Vagina (tissue), 2 donors: ENCODE measurements at regions not wholly inside any gene's neighbourhood (a gene's known extent, or its start where the extent isn't known, plus 50 kb on each side); places are given as distances from the start of the nearest gene placed in this dataset.

ENCODE experiments used
- POLR2A ChIP-seq, 2 donors: fragments of 450-650 bp; IDR thresholded peaks; one replicate each; pipeline ENCODE4 v1.6.1; 2017; ENCODE audit warnings: antibody characterized with exemption in 2 of 2, mild to moderate bottlenecking in 2 of 2, moderate library complexity in 2 of 2
- POLR2AphosphoS5 ChIP-seq, 2 donors: sonication (generic); formaldehyde crosslinking; IDR thresholded peaks; one replicate each; pipeline ENCODE4 v1.9.0; 2017; ENCODE audit warnings: antibody characterized with exemption in 2 of 2, mild to moderate bottlenecking in 2 of 2, low read depth in 1 of 2; ENCODE audit not compliant: insufficient read depth in 1 of 2
- TF ChIP-seq, protein P1 (sequence below), 3 experiments: fragments of 450-650 bp in 2 of 3; fragments of 200-600 bp in 1 of 3; sonication (generic) in 1 of 3; IDR thresholded peaks; one replicate each; pipeline ENCODE4 v1.5.1; 2017 to 2019; ENCODE audit warnings: antibody characterized with exemption in 3 of 3, mild to moderate bottlenecking in 2 of 3, moderate library complexity in 2 of 3

DNA sequence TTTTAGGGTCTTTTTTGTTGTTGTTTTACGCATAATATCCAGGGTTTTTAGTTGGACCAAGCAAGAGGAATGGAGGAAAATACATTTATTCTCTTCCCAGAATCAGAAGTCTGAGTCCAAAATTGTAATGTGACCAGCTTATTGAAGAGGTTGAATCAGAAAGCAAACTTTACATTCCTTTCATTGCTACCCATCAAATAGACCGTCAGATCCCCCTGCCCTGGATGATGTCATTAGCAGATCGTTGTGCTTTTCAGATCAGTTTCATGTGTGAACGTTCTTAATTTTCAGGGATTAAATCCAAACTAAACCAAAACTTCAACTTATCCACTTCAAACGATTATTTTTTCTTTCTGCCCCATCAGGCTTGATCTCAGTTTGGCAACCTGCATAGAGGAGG is 85.7 kb upstream of the NGF start:
- TF ChIP-seq, protein P1, sequence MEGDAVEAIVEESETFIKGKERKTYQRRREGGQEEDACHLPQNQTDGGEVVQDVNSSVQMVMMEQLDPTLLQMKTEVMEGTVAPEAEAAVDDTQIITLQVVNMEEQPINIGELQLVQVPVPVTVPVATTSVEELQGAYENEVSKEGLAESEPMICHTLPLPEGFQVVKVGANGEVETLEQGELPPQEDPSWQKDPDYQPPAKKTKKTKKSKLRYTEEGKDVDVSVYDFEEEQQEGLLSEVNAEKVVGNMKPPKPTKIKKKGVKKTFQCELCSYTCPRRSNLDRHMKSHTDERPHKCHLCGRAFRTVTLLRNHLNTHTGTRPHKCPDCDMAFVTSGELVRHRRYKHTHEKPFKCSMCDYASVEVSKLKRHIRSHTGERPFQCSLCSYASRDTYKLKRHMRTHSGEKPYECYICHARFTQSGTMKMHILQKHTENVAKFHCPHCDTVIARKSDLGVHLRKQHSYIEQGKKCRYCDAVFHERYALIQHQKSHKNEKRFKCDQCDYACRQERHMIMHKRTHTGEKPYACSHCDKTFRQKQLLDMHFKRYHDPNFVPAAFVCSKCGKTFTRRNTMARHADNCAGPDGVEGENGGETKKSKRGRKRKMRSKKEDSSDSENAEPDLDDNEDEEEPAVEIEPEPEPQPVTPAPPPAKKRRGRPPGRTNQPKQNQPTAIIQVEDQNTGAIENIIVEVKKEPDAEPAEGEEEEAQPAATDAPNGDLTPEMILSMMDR (IDR thresholded peaks at IDR 0.05): no peak
- TF ChIP-seq POLR2A (IDR thresholded peaks at IDR 0.05): no peak
- TF ChIP-seq POLR2AphosphoS5 (IDR thresholded peaks at IDR 0.05; ENCODE audit: insufficient read depth in 1 of 2, low read depth in 1 of 2): no peak
